K562 (cell line): ENCODE measurements at regions not wholly inside any gene's neighbourhood (a gene's known extent, or its start where the extent isn't known, plus 50 kb on each side); places are given as distances from the start of the nearest gene placed in this dataset.

Experiments used
- ATAC-seq: fragments of 200-7000 bp; cut with Tn5 transposase; 3 replicates; pipeline ENCODE4 v1.9.1; 2020; ENCODE audit warnings: moderate library complexity
- BruUV-seq: library from RNA; stranded (reverse); fragments of 400-500 nt; replicated peaks from 2 replicates; lab custom pipeline; 2021; lab: Mats Ljungman, UMichigan
- CTCF ChIA-PET: fragments of 300-600 bp; formaldehyde crosslinking; extraction: SDS; loops from one replicate; lab custom pipeline; 2021; ENCODE audit warnings: low intra/inter-chr PET ratio; lab: Yijun Ruan, JAX
- POLR2A ChIA-PET: fragments of 300-600, 350-650 bp; sonication (Branson Sonifier 250); formaldehyde crosslinking; extraction: SDS; loops from one replicate; lab custom pipeline; 2021; ENCODE audit warnings: antibody characterized with exemption, inconsistent platforms; lab: Yijun Ruan, JAX
- DNase-seq, 4 experiments: peaks; one replicate each; pipeline versions ENCODE4 v3.0.0 to v3.0.0-alpha.2; 2011 to 2018; ENCODE audit warnings: low spot score in 3 of 4, mixed read lengths in 3 of 4; ENCODE audit errors: extremely low read depth in 1 of 4
- FAIRE-seq: peaks from 2 replicates; lab custom pipeline; 2011; peaks lifted over from hg19 to GRCh38; lab: Jason Lieb, UNC
- H2AFZ ChIP-seq: 2 replicates; pipeline ENCODE4 v1.6.0; 2011; ENCODE audit warnings: low read depth, low read length, control low read depth, inconsistent platforms
- H3K27ac ChIP-seq: fragments of 200-600 bp; 3 replicates; pipeline ENCODE4 v1.8.0; 2011; ENCODE audit warnings: low read depth, mild to moderate bottlenecking, control low read depth, inconsistent platforms, low read length, moderate library complexity, mixed read lengths; ENCODE audit errors: extremely low read depth
- H3K27me3 ChIP-seq, 2 experiments: fragments of 300-600 bp in 1 of 2; 2 replicates in 1 of 2; 3 replicates in 1 of 2; pipeline versions ENCODE4 v1.6.0 to v1.8.0; 2011; ENCODE audit warnings: inconsistent platforms in 2 of 2, low read length in 2 of 2, mild to moderate bottlenecking in 1 of 2, mixed read lengths in 1 of 2, moderate library complexity in 1 of 2; ENCODE audit not compliant: control insufficient read depth in 2 of 2, insufficient read depth in 2 of 2
- H3K36me3 ChIP-seq: fragments of 300-600 bp; 3 replicates; pipeline ENCODE4 v1.8.0; 2011; ENCODE audit warnings: mild to moderate bottlenecking, low read length, inconsistent platforms; ENCODE audit not compliant: control insufficient read depth, insufficient read depth
- H3K4me1 ChIP-seq, 2 experiments: fragments of 200-600 bp in 1 of 2; replicated peaks in 1 of 2; 2 replicates in 1 of 2; 3 replicates in 1 of 2; pipeline versions ENCODE4 v1.5.1 to v1.8.0; 2011; ENCODE audit warnings: inconsistent platforms in 2 of 2, low read length in 2 of 2, mild to moderate bottlenecking in 1 of 2, mixed read lengths in 1 of 2, moderate library complexity in 1 of 2; ENCODE audit not compliant: control insufficient read depth in 2 of 2, insufficient read depth in 2 of 2
- H3K4me2 ChIP-seq: 2 replicates; pipeline ENCODE4 v1.6.1; 2011; ENCODE audit warnings: low read length, control low read depth, inconsistent platforms, mixed read lengths; ENCODE audit not compliant: insufficient read depth
- H3K4me3 ChIP-seq: fragments of 200-600 bp; sonication (generic), shearing (Covaris generic); 2 replicates; pipeline ENCODE4 v1.5.1; 2016; ENCODE audit warnings: control low read depth, inconsistent platforms
- H3K79me2 ChIP-seq: fragments of 200-600 bp; 3 replicates; pipeline ENCODE4 v1.8.0; 2011; ENCODE audit warnings: low read length, inconsistent platforms; ENCODE audit not compliant: control insufficient read depth, insufficient read depth
- H3K9ac ChIP-seq, 2 experiments: 2 replicates each; pipeline versions ENCODE4 v1.6.0 to v1.6.1; 2011; ENCODE audit warnings: low read depth in 2 of 2, low read length in 2 of 2, control low read depth in 1 of 2, inconsistent platforms in 1 of 2, mild to moderate bottlenecking in 1 of 2, mixed read lengths in 1 of 2; ENCODE audit not compliant: insufficient read depth in 1 of 2
- H3K9me1 ChIP-seq: one replicate; pipeline ENCODE4 v1.6.0; 2011; ENCODE audit warnings: inconsistent platforms, mild to moderate bottlenecking, low read length, moderate library complexity; ENCODE audit not compliant: control insufficient read depth, insufficient read depth
- H3K9me3 ChIP-seq: replicated peaks from 2 replicates; pipeline ENCODE4 v1.5.1; 2011; ENCODE audit warnings: low read depth, low read length, inconsistent platforms; ENCODE audit not compliant: control insufficient read depth, insufficient read depth
- H4K20me1 ChIP-seq: replicated peaks from 2 replicates; pipeline ENCODE4 v1.6.1; 2011; ENCODE audit warnings: low read length, inconsistent platforms, mixed read lengths; ENCODE audit not compliant: control insufficient read depth, insufficient read depth
- E4F1 ChIP-seq: fragments of 250-450 bp; sonication (Bioruptor Pico); IDR thresholded peaks from 2 replicates; pipeline ENCODE4 v1.5.0; 2021; ENCODE audit warnings: mild to moderate bottlenecking, borderline replicate concordance
- EP400 ChIP-seq: fragments of 450-650 bp; IDR thresholded peaks from 2 replicates; pipeline ENCODE4 v1.6.1; 2017; ENCODE audit warnings: antibody characterized with exemption, mild to moderate bottlenecking, moderate library complexity
- GABPB2 ChIP-seq: fragments of 250-450 bp; sonication (Bioruptor Pico); conservative IDR thresholded peaks from 2 replicates; pipeline ENCODE4 v1.5.1; 2021; ENCODE audit warnings: mild to moderate bottlenecking
- RBM17 ChIP-seq: fragments of 200-400 bp; formaldehyde crosslinking; IDR thresholded peaks from 2 replicates; pipeline ENCODE4 v1.6.1; 2017; ENCODE audit warnings: low read depth, mild to moderate bottlenecking, low read length, borderline replicate concordance
- SAP30 ChIP-seq: fragments of 200-600 bp; sonication (generic); IDR thresholded peaks from 2 replicates; pipeline ENCODE4 v1.6.1; 2012; ENCODE audit warnings: borderline replicate concordance, low read depth, mild to moderate bottlenecking, moderate library complexity, low read length, control low read depth, inconsistent platforms; ENCODE audit not compliant: insufficient read depth, poor library complexity, severe bottlenecking
- SMARCB1 ChIP-seq: IDR thresholded peaks from 2 replicates; pipeline ENCODE4 v1.6.1; 2011; ENCODE audit warnings: improper control_type of control experiment, low read depth; ENCODE audit not compliant: insufficient read length
- TCF15 ChIP-seq: fragments of 250-450 bp; sonication (Bioruptor Pico); IDR thresholded peaks from 2 replicates; pipeline ENCODE4 v1.8.0; 2022; ENCODE audit warnings: moderate library complexity, mild to moderate bottlenecking, inconsistent platforms
- ZBTB34 ChIP-seq: fragments of 250-450 bp; sonication (Bioruptor Pico); IDR thresholded peaks from 2 replicates; pipeline ENCODE4 v1.8.0; 2021; ENCODE audit warnings: mild to moderate bottlenecking, moderate library complexity
- ZMIZ1 ChIP-seq, 2 experiments: fragments of 150-350 bp in 1 of 2; IDR thresholded peaks; 2 replicates each; pipeline ENCODE4 v1.6.1; 2012 to 2016; ENCODE audit warnings: low read depth in 2 of 2, low read length in 2 of 2, mild to moderate bottlenecking in 1 of 2, moderate library complexity in 1 of 2
- ZNF408 ChIP-seq: fragments of 250-450 bp; sonication (Bioruptor Pico); IDR thresholded peaks from 2 replicates; pipeline ENCODE4 v1.4.0; 2020; ENCODE audit warnings: low read depth, mild to moderate bottlenecking, moderate library complexity
- WGBS: fragments of 100-300 bp; shearing (Covaris generic); methylation state at CpG from one replicate; pipeline ENCODE4 v1.1.6; 2016; ENCODE audit warnings: low coverage, mixed read lengths; ENCODE audit not compliant: insufficient coverage; ENCODE audit errors: missing lambda C conversion rate; 5-methylcytosine and 5-hydroxymethylcytosine counted together
- in situ Hi-C: fragments of 300-500 bp; cut with MboI; formaldehyde crosslinking; loops from 4 replicates; pipeline ENCODE4 v1.15.0; 2018; ENCODE audit warnings: inconsistent platforms, mixed read lengths
- intact Hi-C: fragments of 100-400 bp; cut with micrococcal nuclease; formaldehyde crosslinking; loops from 2 replicates; pipeline ENCODE4 v1.14.2; 2022

- TF ChIP-seq RBM17, result no peak
Measured at GRCh38 chr2:59684771-59685166, 868.7 kb downstream of the BCL11A start (continued).

GRCh38 chr2:59684116-59684770, 869.2 kb downstream of the BCL11A start:
- BruUV-seq, result no TSS peak
- no peak for FAIRE-seq
- POLR2A ChIA-PET, result interaction anchor here (0.5 kb wide), 1 partner anchor 31 kb away, joined by 3 read pairs; no protein-coding TSS in a partner anchor
- in situ Hi-C loops (no loop called here), intact Hi-C loops (no loop called here)
- Histone ChIP-seq H3K4me1 (no peaks in the 10 kb centered on the region), H3K9me1 (no peaks in the 10 kb centered on the region), H3K9me3 (no peaks in the 10 kb centered on the region), H3K27ac (no peak overlapping the region), H3K79me2 (no peaks in the 10 kb centered on the region), H4K20me1 (no peaks in the 10 kb centered on the region), H3K4me2 (no peak overlapping the region), H3K36me3 (no peaks in the 10 kb centered on the region), H3K4me3 (no peak overlapping the region), H3K27me3 (no peaks in the 10 kb centered on the region), H3K9ac (no peak overlapping the region), H2AFZ (no peak overlapping the region)
- no peak for ATAC-seq
- DNase-seq, result no peak
- 2% methylated on average over 4 of the region's 4 CpGs for WGBS
- CTCF ChIA-PET, result no interaction called here
- TF ChIP-seq GABPB2 (no peak), ZNF408 (CRISPR knock-in tag) (no peak), E4F1 (CRISPR knock-in tag) (no peak), ZBTB34 (CRISPR knock-in tag) (no peak), EP400 (no peak), ZMIZ1 (IDR thresholded peaks at IDR 0.05; ENCODE audit: low read depth in 2 of 2, low read length in 2 of 2) (no peak), SMARCB1 (no peak), SAP30 (no peak), TCF15 (CRISPR knock-in tag) (no peak)
